PC-3 (cell line): ENCODE measurements at regions not wholly inside any gene's neighbourhood (a gene's known extent, or its start where the extent isn't known, plus 50 kb on each side); places are given as distances from the start of the nearest gene placed in this dataset.

Experiments used
- ATAC-seq: fragments of 200-7000 bp; cut with Tn5 transposase; 2 replicates; pipeline ENCODE4 v1.9.1; 2020; ENCODE audit warnings: mild to moderate bottlenecking, moderate library complexity
- BruUV-seq: library from RNA; stranded (reverse); fragments of 400-500 nt; replicated peaks from 2 replicates; lab custom pipeline; 2021; lab: Mats Ljungman, UMichigan
- CTCF ChIA-PET: fragments of 300-600 bp; sonication (Branson Sonifier 250); formaldehyde crosslinking; loops from one replicate; lab custom pipeline; 2022; ENCODE audit warnings: antibody characterized with exemption; lab: Charles Lee
- POLR2A ChIA-PET: fragments of 300-600 bp; sonication (Branson Sonifier 250); formaldehyde crosslinking; loops from one replicate; lab custom pipeline; 2022; ENCODE audit warnings: antibody characterized with exemption; ENCODE audit not compliant: unreplicated experiment; lab: Charles Lee
- DNase-seq: peaks from one replicate; pipeline ENCODE4 v3.0.0-alpha.2; 2015
- H2AFZ ChIP-seq: fragments of 300-600 bp; sonication (generic); 2 replicates; pipeline ENCODE4 v1.6.0; 2016; ENCODE audit warnings: antibody characterized with exemption, low read length
- H3F3A ChIP-seq: fragments of 300-600 bp; sonication (generic); one replicate; pipeline ENCODE4 v1.6.0; 2017; ENCODE audit warnings: antibody characterized with exemption, low read length, control low read depth, mild to moderate bottlenecking; ENCODE audit not compliant: unreplicated experiment
- H3K27ac ChIP-seq: fragments of 300-600 bp; sonication (generic); 2 replicates; pipeline ENCODE4 v1.5.1; 2016; ENCODE audit warnings: mild to moderate bottlenecking, low read length
- H3K27me3 ChIP-seq: fragments of 300-600 bp; sonication (generic); 2 replicates; pipeline ENCODE4 v1.6.1; 2016; ENCODE audit warnings: low read length, mixed read lengths
- H3K36me3 ChIP-seq: fragments of 300-600 bp; sonication (generic); 2 replicates; pipeline ENCODE4 v1.6.1; 2016; ENCODE audit warnings: low read depth, mixed run types, low read length, mixed read lengths
- H3K4me1 ChIP-seq: fragments of 300-600 bp; sonication (generic); 2 replicates; pipeline ENCODE4 v1.5.1; 2016; ENCODE audit warnings: low read length; ENCODE audit not compliant: insufficient read depth
- H3K4me2 ChIP-seq: fragments of 300-600 bp; sonication (generic); 2 replicates; pipeline ENCODE4 v1.6.0; 2016; ENCODE audit warnings: low read length
- H3K4me3 ChIP-seq: fragments of 300-600 bp; sonication (generic); 2 replicates; pipeline ENCODE4 v1.5.1; 2016; ENCODE audit warnings: mild to moderate bottlenecking, low read length, mixed read lengths
- H3K79me2 ChIP-seq: fragments of 300-600 bp; sonication (generic); 2 replicates; pipeline ENCODE4 v1.6.1; 2017; ENCODE audit warnings: low read length, mixed read lengths
- H3K9ac ChIP-seq: fragments of 300-600 bp; sonication (generic); 2 replicates; pipeline ENCODE4 v1.6.0; 2016; ENCODE audit warnings: mild to moderate bottlenecking, low read length
- H3K9me2 ChIP-seq: fragments of 300-600 bp; sonication (generic); replicated peaks from 2 replicates; pipeline ENCODE4 v1.6.1; 2016; ENCODE audit warnings: mixed run types, low read length, mixed read lengths
- H3K9me3 ChIP-seq: fragments of 300-600 bp; sonication (generic); 2 replicates; pipeline ENCODE4 v1.6.1; 2016; ENCODE audit warnings: low read length, mixed read lengths
- H4K20me1 ChIP-seq: fragments of 300-600 bp; sonication (generic); 2 replicates; pipeline ENCODE4 v1.6.1; 2016; ENCODE audit warnings: low read length, mixed read lengths
- EZH2 ChIP-seq: fragments of 300-600 bp; sonication (generic); IDR thresholded peaks from one replicate; pipeline ENCODE4 v1.6.1; 2017; ENCODE audit warnings: antibody characterized with exemption, mild to moderate bottlenecking, low read length; ENCODE audit not compliant: unreplicated experiment
- EZH2phosphoT487 ChIP-seq: fragments of 300-600 bp; sonication (generic); IDR thresholded peaks from 2 replicates; pipeline ENCODE4 v1.6.1; 2018; ENCODE audit warnings: mild to moderate bottlenecking, antibody characterized with exemption, low read length, borderline replicate concordance
- intact Hi-C: fragments of 100-400 bp; cut with micrococcal nuclease; formaldehyde crosslinking; loops from 2 replicates; pipeline ENCODE4 v1.9.0; 2023
- TF ChIP-seq, protein P1 (sequence below): fragments of 300-600 bp; sonication (generic); conservative IDR thresholded peaks from 2 replicates; pipeline ENCODE4 v1.5.1; 2017; ENCODE audit warnings: antibody characterized with exemption, low read depth, mild to moderate bottlenecking, low read length

DNA sequence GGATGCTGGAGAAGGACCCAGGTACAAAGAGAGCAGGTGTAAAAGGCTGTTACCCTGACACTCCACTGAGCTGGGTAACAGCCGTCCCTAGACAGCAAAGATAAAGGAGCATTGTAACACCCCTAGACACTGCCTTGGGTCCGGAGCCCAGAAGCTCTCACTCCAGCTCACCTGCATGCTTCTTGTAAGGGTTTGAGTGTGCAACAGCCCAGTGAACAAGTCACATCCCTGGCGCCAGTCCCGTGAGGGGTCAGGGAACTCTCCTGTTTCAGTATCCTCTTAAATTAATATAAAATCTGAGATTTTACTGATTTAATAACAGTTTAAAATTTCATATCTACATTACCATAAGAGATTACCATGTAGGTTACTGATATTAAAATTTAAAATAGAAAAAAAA, 124.8 kb upstream of the LMO3 start:
- Histone ChIP-seq H4K20me1 (no peaks in the 10 kb centered on the region), H3K27ac (no peak overlapping the region), H3K9me3 (no peaks in the 10 kb centered on the region), H3K36me3 (no peaks in the 10 kb centered on the region), H3K27me3 (no peaks in the 10 kb centered on the region), H3K4me1 (no peaks in the 10 kb centered on the region), H3F3A (no peaks in the 10 kb centered on the region), H3K9ac (no peak overlapping the region), H3K79me2 (no peaks in the 10 kb centered on the region), H3K4me3 (no peak overlapping the region), H3K9me2 (no peaks in the 10 kb centered on the region), H3K4me2 (no peak overlapping the region), H2AFZ (no peak overlapping the region)
- no peak for ATAC-seq
- no peak for DNase-seq
- intact Hi-C loops: no loop called here
- TF ChIP-seq EZH2 (no peak), EZH2phosphoT487 (no peak)
- TF ChIP-seq, protein P1, sequence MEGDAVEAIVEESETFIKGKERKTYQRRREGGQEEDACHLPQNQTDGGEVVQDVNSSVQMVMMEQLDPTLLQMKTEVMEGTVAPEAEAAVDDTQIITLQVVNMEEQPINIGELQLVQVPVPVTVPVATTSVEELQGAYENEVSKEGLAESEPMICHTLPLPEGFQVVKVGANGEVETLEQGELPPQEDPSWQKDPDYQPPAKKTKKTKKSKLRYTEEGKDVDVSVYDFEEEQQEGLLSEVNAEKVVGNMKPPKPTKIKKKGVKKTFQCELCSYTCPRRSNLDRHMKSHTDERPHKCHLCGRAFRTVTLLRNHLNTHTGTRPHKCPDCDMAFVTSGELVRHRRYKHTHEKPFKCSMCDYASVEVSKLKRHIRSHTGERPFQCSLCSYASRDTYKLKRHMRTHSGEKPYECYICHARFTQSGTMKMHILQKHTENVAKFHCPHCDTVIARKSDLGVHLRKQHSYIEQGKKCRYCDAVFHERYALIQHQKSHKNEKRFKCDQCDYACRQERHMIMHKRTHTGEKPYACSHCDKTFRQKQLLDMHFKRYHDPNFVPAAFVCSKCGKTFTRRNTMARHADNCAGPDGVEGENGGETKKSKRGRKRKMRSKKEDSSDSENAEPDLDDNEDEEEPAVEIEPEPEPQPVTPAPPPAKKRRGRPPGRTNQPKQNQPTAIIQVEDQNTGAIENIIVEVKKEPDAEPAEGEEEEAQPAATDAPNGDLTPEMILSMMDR: no peak
- CTCF ChIA-PET: no interaction called here
- POLR2A ChIA-PET: no interaction called here
- BruUV-seq: no TSS peak

DNA sequence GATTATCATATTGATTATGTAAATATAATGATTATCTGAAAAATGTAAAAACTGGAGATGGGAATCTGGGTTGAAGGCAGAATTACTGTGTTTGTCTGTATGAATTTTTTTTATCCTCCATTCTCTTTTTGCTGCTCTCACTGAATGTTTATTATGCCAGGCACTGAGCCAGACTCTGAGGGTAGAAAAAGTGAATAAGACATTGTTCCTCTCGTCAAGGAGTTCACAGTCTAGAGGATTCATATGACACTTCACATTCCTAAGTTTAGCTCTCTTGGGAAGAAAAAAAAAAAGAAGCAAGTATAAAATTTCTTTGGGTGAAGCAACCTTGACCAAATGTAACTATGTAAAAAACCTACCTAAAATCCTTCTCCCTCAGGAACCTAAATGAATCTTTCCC, 120.9 kb upstream of the LMO3 start:
- CTCF ChIA-PET: no interaction called here
- DNase-seq: no peak

DNA sequence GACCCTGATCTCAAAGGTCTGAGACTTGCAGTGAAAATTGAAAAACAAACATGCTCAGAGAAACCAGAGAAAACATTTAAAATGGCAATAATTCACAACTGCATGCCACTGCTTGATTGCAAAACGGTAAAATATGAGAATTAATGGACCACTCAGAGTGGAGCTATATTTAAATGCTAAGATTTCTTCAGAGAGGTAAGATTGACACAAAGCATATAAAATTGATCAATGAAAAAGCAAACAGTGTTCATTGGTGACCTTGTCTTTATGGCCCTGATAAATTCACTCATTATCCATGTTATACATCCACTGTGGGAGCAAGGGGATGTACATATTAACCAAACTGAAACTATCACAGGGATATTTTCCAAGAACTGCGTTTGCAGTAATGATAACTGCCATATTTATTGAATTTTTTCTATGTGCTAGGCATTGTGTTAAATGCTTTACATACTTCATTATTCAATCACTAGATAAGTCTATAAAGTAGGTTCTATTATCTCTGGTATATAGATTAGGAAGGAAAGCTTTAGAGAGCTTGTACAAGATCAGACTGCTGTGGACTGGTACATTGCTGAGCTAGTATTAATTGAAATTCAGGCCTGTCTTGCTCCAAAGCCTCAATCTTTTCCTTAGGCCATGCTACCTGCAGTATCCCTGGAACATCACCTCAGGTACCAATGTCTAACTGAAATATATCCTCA, 113.9 kb upstream of the LMO3 start:
- no peak for ATAC-seq
- ChIA-PET POLR2A (no interaction called here), CTCF (no interaction called here)
- no peaks in the 10 kb centered on the region for H3F3A ChIP-seq
- no peaks in the 10 kb centered on the region for H3K27me3 ChIP-seq
- no peaks in the 10 kb centered on the region for H4K20me1 ChIP-seq
- no peak for DNase-seq
- no peaks in the 10 kb centered on the region for H3K9me2 ChIP-seq
- H3K9ac ChIP-seq: no peak overlapping the region
- no peaks in the 10 kb centered on the region for H3K4me1 ChIP-seq
- H3K4me2 ChIP-seq: no peak overlapping the region
- no peaks in the 10 kb centered on the region for H3K9me3 ChIP-seq
- no TSS peak for BruUV-seq
- no peak overlapping the region for H3K27ac ChIP-seq
- no peak overlapping the region for H2AFZ ChIP-seq
- no peaks in the 10 kb centered on the region for H3K79me2 ChIP-seq
- no peaks in the 10 kb centered on the region for H3K36me3 ChIP-seq
- H3K4me3 ChIP-seq: no peak overlapping the region
- intact Hi-C loops: no loop called here
- no peak for TF ChIP-seq EZH2
- no peak for TF ChIP-seq EZH2phosphoT487
- TF ChIP-seq, protein P1: no peak

More for the DNA sequence above, 120.9 kb upstream of the LMO3 start:
- no TSS peak for BruUV-seq
- Histone ChIP-seq H3K4me2 (no peak overlapping the region), H3F3A (no peaks in the 10 kb centered on the region), H3K27me3 (no peaks in the 10 kb centered on the region), H3K4me1 (no peaks in the 10 kb centered on the region), H2AFZ (no peak overlapping the region), H3K9me2 (no peaks in the 10 kb centered on the region), H3K79me2 (no peaks in the 10 kb centered on the region), H3K9me3 (no peaks in the 10 kb centered on the region), H3K4me3 (no peak overlapping the region), H3K36me3 (no peaks in the 10 kb centered on the region), H3K9ac (no peak overlapping the region), H3K27ac (no peak overlapping the region), H4K20me1 (no peaks in the 10 kb centered on the region)
- TF ChIP-seq EZH2phosphoT487 (no peak), EZH2 (no peak)
- TF ChIP-seq, protein P1: no peak
- POLR2A ChIA-PET: no interaction called here
- intact Hi-C loops: no loop called here
- ATAC-seq: no peak
